NCI-H1436 (cell line): ENCODE measurements at regions not wholly inside any gene's neighbourhood (a gene's known extent, or its start where the extent isn't known, plus 50 kb on each side); places are given as distances from the start of the nearest gene placed in this dataset.
"Not testable (repeated sequence)": the region's sequence is repeated elsewhere in the genome, so short reads cannot be mapped to it uniquely, and the experiment has no call there.

Experiments used
- DNase-seq: peaks from one replicate; lab custom pipeline; 2025; lab: John Stamatoyannopoulos, UW

- DNase-seq, result no peak
These were observed 223.4 kb upstream of the DUSP10 start for GRCh38 chr1:221965252-221965651.

GRCh38 chr1:221963742-221964141 is 221.9 kb upstream of the DUSP10 start:
- DNase-seq, result no peak

GRCh38 chr1:221962385-221962784 is 220.5 kb upstream of the DUSP10 start:
- DNase-seq, result no peak

- DNase-seq, result no peak
These were observed 219.8 kb upstream of the DUSP10 start for GRCh38 chr1:221961532-221962292.

- not testable (repeated sequence) for DNase-seq
These were observed 216.3 kb upstream of the DUSP10 start for GRCh38 chr1:221958161-221958562.

GRCh38 chr1:221957350-221957749 is 215.5 kb upstream of the DUSP10 start:
- DNase-seq, result not testable (repeated sequence)

GRCh38 chr1:221949996-221950395 is 208.1 kb upstream of the DUSP10 start:
- no peak for DNase-seq

- no peak for DNase-seq
These were observed 206.6 kb upstream of the DUSP10 start for GRCh38 chr1:221948459-221948858.

GRCh38 chr1:221947731-221948130 is 205.8 kb upstream of the DUSP10 start:
- DNase-seq, result no peak

- DNase-seq, result no peak
These were observed 204.9 kb upstream of the DUSP10 start for GRCh38 chr1:221946768-221947167.

- DNase-seq, result no peak
These were observed 203.8 kb upstream of the DUSP10 start for GRCh38 chr1:221945669-221946068.

GRCh38 chr1:221944247-221944870 is 202.5 kb upstream of the DUSP10 start:
- DNase-seq, result no peak

GRCh38 chr1:221940631-221941030 is 198.7 kb upstream of the DUSP10 start:
- DNase-seq, result no peak

GRCh38 chr1:221939607-221940006 is 197.7 kb upstream of the DUSP10 start:
- peak; percentile 6 for DNase-seq

- no peak for DNase-seq
These were observed 195.5 kb upstream of the DUSP10 start for GRCh38 chr1:221937155-221937953.

- no peak for DNase-seq
These were observed 191.9 kb upstream of the DUSP10 start for GRCh38 chr1:221933814-221934213.

GRCh38 chr1:221926441-221926840 is 184.6 kb upstream of the DUSP10 start:
- no peak for DNase-seq

GRCh38 chr1:221925947-221926346 is 184.1 kb upstream of the DUSP10 start:
- DNase-seq, result no peak

GRCh38 chr1:221923929-221924598 is 182.2 kb upstream of the DUSP10 start:
- no peak for DNase-seq

- DNase-seq, result no peak
These were observed 180.0 kb upstream of the DUSP10 start for GRCh38 chr1:221921936-221922335.

- no peak for DNase-seq
These were observed 177.9 kb upstream of the DUSP10 start for GRCh38 chr1:221919743-221920142.

- no peak for DNase-seq
These were observed 177.5 kb upstream of the DUSP10 start for GRCh38 chr1:221919341-221919740.
